ENCODE measurements at regions not wholly inside any gene's neighbourhood (a gene's known extent, or its start where the extent isn't known, plus 50 kb on each side); places are given as distances from the start of the nearest gene placed in this dataset.

DNA sequence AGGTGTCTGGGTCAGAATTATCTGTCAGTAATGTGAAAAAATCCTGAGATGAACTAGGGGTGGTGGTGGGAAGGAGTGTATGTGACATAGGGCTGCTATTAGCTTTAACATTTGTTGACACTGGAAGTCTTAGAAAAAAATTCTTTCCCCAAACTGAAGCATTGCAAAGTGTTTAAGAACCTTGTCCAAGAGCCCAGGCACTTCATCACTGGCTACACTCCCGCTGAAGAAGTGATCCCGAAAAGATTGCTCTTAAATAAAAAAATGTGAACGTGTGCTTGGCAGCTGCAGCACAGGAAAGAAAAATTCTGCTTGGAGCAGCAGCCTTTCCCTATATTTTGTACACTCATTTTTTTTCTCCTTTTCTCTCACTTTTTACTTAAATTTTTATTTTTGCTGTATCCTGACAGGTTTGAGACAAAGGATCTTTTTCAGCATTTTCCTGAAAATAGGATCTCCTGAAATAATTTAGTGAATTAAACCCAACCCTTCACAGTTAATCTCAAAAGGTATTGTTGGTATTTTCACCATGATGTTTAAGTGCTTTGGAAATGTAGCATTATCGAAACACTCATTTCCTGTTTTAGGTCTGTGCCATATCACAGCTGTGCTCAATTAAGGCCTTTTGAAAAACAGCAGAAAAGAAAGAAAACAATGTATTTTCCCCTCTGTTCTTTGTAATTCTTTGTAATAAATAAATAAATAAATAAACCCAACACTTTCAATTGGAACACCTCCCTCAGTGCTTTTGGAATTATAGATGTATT is 477.6 kb downstream of the ZNF385D start:
- TF ChIP-seq TARDBP (IDR thresholded peaks at IDR 0.05), result no peak
- no peak for TF ChIP-seq FOXA1 (IDR thresholded peaks at IDR 0.05)
- TF ChIP-seq LEF1 (IDR thresholded peaks at IDR 0.05; ENCODE audit: borderline replicate concordance), result no peak
- TF ChIP-seq SUZ12 (IDR thresholded peaks at IDR 0.05), result no peak
- no peak for TF ChIP-seq ARNT (IDR thresholded peaks at IDR 0.05)
- no peak for TF ChIP-seq ZNF384 (IDR thresholded peaks at IDR 0.05)
- no peak for DNase-seq (ENCODE audit: extremely low spot score)
- ChIA-PET CTCF (no interaction called here), POLR2A (no interaction called here)

DNA sequence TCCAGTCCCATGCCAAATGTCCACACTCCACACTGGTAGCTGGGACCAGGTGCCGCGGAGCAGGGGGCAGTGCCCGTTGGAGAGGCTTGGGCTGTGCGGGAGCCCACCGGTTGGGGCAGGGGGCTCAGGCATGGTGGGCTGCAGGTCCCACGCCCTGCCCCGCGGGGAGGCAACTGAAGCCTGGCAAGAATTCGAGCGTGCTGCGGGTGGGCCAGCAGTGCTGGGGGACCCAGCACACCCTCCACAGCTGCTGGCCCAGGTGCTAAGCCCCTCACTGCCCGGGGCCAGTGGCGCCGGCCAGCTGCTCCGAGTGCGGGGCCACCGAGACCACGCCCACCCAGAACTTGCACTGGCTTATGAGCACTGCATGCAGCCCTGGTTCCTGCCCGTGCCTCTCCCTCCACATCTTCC is 479.4 kb downstream of the ZNF385D start:
- DNase-seq (ENCODE audit: extremely low spot score), result no peak
- ChIA-PET POLR2A (no interaction called here), CTCF (no interaction called here)
- no peak for TF ChIP-seq SP1 (IDR thresholded peaks at IDR 0.05)
- no peak for TF ChIP-seq FOXK2 (IDR thresholded peaks at IDR 0.05)
- TF ChIP-seq TARDBP (IDR thresholded peaks at IDR 0.05), result no peak
- no peak for TF ChIP-seq FOXM1 (IDR thresholded peaks at IDR 0.05; ENCODE audit: borderline replicate concordance)
- TF ChIP-seq ZNF384 (IDR thresholded peaks at IDR 0.05), result no peak
- TF ChIP-seq, protein P1, sequence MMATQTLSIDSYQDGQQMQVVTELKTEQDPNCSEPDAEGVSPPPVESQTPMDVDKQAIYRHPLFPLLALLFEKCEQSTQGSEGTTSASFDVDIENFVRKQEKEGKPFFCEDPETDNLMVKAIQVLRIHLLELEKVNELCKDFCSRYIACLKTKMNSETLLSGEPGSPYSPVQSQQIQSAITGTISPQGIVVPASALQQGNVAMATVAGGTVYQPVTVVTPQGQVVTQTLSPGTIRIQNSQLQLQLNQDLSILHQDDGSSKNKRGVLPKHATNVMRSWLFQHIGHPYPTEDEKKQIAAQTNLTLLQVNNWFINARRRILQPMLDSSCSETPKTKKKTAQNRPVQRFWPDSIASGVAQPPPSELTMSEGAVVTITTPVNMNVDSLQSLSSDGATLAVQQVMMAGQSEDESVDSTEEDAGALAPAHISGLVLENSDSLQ (IDR thresholded peaks at IDR 0.05), result no peak
- no peak for TF ChIP-seq HDGF (IDR thresholded peaks at IDR 0.05; ENCODE audit: borderline replicate concordance)
- no peak for TF ChIP-seq NFRKB (IDR thresholded peaks at IDR 0.05)
- no peak for TF ChIP-seq L3MBTL2 (conservative IDR thresholded peaks at IDR 0.05)
- TF ChIP-seq CTBP1 (IDR thresholded peaks at IDR 0.05; ENCODE audit: borderline replicate concordance), result no peak
- no peak for TF ChIP-seq BHLHE40 (IDR thresholded peaks at IDR 0.05; ENCODE audit: borderline replicate concordance)
- no peak for TF ChIP-seq SUZ12 (IDR thresholded peaks at IDR 0.05)
- no peak for TF ChIP-seq FOXA1 (IDR thresholded peaks at IDR 0.05)
- TF ChIP-seq ELF4 (IDR thresholded peaks at IDR 0.05), result no peak
- no peak for TF ChIP-seq ARNT (IDR thresholded peaks at IDR 0.05)
- no peak for TF ChIP-seq LEF1 (IDR thresholded peaks at IDR 0.05; ENCODE audit: borderline replicate concordance)

DNA sequence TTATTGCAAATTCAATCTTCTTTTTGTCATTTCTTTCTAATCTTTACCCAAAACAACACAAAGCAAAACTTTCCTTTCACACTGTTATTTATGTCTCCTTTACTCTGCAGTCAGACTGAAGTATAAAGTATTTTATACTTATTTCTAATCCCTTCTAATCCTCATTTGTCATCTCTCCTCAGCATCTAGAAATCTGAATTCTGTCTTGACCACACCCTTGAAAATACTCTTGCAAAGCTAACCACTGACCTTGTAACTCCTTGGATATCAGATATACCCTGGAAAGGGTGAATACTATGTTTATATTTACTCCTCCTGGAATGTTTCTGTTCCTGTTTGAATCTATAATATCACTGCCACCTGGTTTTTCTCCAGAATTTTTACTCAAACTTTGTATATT is 481.1 kb downstream of the ZNF385D start:
- ChIA-PET CTCF (no interaction called here), POLR2A (no interaction called here)
- DNase-seq (ENCODE audit: extremely low spot score), result no peak
- TF ChIP-seq, protein P1 (IDR thresholded peaks at IDR 0.05), result no peak
- no peak for TF ChIP-seq ZNF384 (IDR thresholded peaks at IDR 0.05)
- no peak for TF ChIP-seq HDGF (IDR thresholded peaks at IDR 0.05; ENCODE audit: borderline replicate concordance)
- no peak for TF ChIP-seq BHLHE40 (IDR thresholded peaks at IDR 0.05; ENCODE audit: borderline replicate concordance)
- no peak for TF ChIP-seq ARNT (IDR thresholded peaks at IDR 0.05)
- no peak for TF ChIP-seq FOXM1 (IDR thresholded peaks at IDR 0.05; ENCODE audit: borderline replicate concordance)
- TF ChIP-seq LEF1 (IDR thresholded peaks at IDR 0.05; ENCODE audit: borderline replicate concordance), result no peak
- no peak for TF ChIP-seq NFRKB (IDR thresholded peaks at IDR 0.05)

DNA sequence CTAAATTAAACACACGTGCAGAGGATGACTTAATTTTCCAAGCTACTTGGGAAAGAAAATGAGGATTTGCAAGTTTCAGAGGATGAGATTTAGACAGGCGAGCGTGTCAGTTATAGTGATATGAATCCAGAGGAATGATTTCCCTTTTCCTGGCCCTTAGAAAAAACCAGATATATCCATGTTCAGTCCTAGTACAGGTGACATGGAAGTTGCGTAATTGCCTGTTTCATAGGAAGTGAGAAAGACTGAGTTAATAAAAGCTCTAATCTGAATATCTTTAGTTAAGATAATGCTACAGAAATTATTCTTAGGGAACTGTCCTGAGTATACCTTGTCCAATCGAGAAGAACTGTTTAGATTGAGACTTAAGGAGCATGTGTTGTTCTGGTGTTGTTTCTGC is 490.5 kb downstream of the ZNF385D start:
- no peak for DNase-seq (ENCODE audit: extremely low spot score)
- CTCF ChIA-PET, result no interaction called here
- TF ChIP-seq FOXK2 (IDR thresholded peaks at IDR 0.05), result no peak
- POLR2A ChIA-PET, result no interaction called here

DNA sequence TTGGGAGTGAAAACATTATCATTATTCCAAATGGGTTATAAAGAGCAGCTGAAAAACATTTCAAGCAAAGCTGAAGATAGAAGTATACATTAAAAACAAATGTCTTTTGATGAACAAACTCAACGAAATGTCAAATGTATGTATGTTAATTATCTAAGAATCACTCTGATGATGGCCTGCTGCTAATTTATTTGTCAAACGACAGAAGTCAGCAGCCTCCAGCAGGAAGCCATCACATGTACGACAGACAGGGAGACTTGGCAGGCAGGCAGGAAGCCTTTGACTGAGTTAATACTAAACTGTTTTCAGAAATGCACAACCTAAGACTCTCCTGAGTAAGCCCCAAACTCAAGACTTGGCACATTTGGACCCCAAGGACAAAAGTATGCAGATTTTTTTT is 491.1 kb downstream of the ZNF385D start:
- no peak for TF ChIP-seq TARDBP (IDR thresholded peaks at IDR 0.05)
- POLR2A ChIA-PET, result no interaction called here
- CTCF ChIA-PET, result no interaction called here
- no peak for DNase-seq (ENCODE audit: extremely low spot score)

DNA sequence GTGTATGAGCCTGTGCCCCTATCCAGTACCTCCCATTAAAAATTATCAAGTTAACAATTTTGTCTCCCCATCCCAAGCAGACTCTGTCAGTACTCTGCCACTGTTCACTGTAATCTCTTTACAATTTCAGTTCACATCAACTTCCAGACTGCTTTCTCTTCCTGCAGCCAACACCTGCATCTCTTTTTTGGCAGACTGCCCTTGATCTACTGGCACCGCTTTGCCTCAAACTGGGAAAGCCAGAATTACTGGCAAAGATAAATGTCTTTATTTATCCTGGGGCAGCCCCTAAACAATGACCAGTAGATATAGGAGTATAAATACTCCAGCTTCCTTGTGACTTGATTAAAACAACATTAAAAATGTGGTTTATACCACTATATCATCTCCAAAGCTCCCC is 494.1 kb downstream of the ZNF385D start:
- CTCF ChIA-PET, result no interaction called here
- TF ChIP-seq ARNT (IDR thresholded peaks at IDR 0.05) (no peak), FOXA1 (IDR thresholded peaks at IDR 0.05) (no peak), FOXM1 (IDR thresholded peaks at IDR 0.05; ENCODE audit: borderline replicate concordance) (no peak), ELF4 (IDR thresholded peaks at IDR 0.05) (no peak)
- no peak for DNase-seq (ENCODE audit: extremely low spot score)
- POLR2A ChIA-PET, result no interaction called here

DNA sequence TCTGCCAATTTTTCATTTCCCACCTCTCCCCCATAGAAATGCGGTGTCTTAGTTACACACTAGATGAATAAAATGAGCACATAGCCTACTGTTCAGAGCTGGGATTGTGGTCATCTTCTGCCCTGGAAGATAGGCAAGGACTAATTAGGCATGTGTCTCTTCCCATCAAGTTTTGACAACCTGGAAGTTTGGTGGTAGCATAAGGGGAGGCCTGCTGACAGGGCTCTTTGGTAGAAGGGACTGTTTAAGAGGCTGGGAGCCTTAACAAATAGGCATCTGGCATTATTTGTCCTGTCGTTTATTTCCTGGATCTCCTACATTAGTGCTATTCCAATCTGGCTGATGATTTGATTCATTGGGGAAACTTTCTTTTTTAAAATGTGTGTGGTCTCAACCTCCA is 512.3 kb downstream of the ZNF385D start:
- ChIA-PET POLR2A (no interaction called here), CTCF (no interaction called here)
- no peak for DNase-seq (ENCODE audit: extremely low spot score)
- no peak for TF ChIP-seq ELF4 (IDR thresholded peaks at IDR 0.05)
- no peak for TF ChIP-seq FOXK2 (IDR thresholded peaks at IDR 0.05)
- TF ChIP-seq NFRKB (IDR thresholded peaks at IDR 0.05), result no peak
- TF ChIP-seq L3MBTL2 (conservative IDR thresholded peaks at IDR 0.05), result no peak
- no peak for TF ChIP-seq HDGF (IDR thresholded peaks at IDR 0.05; ENCODE audit: borderline replicate concordance)
- TF ChIP-seq ZNF384 (IDR thresholded peaks at IDR 0.05), result no peak
- no peak for TF ChIP-seq CTBP1 (IDR thresholded peaks at IDR 0.05; ENCODE audit: borderline replicate concordance)
- no peak for TF ChIP-seq ARNT (IDR thresholded peaks at IDR 0.05)
- TF ChIP-seq SP1 (IDR thresholded peaks at IDR 0.05), result no peak
- no peak for TF ChIP-seq FOXA1 (IDR thresholded peaks at IDR 0.05)
- no peak for TF ChIP-seq TARDBP (IDR thresholded peaks at IDR 0.05)
- TF ChIP-seq SUZ12 (IDR thresholded peaks at IDR 0.05), result no peak

DNA sequence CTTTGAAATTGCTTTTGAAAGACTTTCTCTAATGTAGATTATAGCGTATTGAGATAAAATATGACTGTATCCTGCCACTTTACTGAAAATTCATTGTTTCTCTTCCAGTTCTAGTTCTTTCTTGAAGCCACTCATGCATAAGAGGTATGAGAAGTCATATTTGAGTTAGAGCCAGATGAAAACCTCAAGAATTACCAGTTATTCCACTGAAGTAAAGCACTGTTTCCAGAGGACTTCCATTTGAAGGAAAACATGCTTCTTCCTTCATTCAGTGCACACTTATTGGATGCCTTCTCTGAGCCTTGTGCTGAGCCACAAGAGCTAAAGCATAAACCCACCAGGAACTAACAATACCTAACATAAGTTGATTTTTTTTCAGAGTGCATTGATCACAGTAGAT is 513.4 kb downstream of the ZNF385D start:
- TF ChIP-seq TARDBP (IDR thresholded peaks at IDR 0.05), result no peak
- no peak for TF ChIP-seq ZNF384 (IDR thresholded peaks at IDR 0.05)
- no peak for TF ChIP-seq CTBP1 (IDR thresholded peaks at IDR 0.05; ENCODE audit: borderline replicate concordance)
- TF ChIP-seq FOXM1 (IDR thresholded peaks at IDR 0.05; ENCODE audit: borderline replicate concordance), result no peak
- no peak for TF ChIP-seq L3MBTL2 (conservative IDR thresholded peaks at IDR 0.05)
- no peak for TF ChIP-seq ELF4 (IDR thresholded peaks at IDR 0.05)
- TF ChIP-seq NFRKB (IDR thresholded peaks at IDR 0.05), result no peak
- TF ChIP-seq LEF1 (IDR thresholded peaks at IDR 0.05; ENCODE audit: borderline replicate concordance), result no peak
- no peak for TF ChIP-seq FOXA1 (IDR thresholded peaks at IDR 0.05)
- no peak for TF ChIP-seq FOXK2 (IDR thresholded peaks at IDR 0.05)
- DNase-seq (ENCODE audit: extremely low spot score), result no peak
- CTCF ChIA-PET, result no interaction called here

More for the DNA sequence above, 513.4 kb downstream of the ZNF385D start:
- POLR2A ChIA-PET, result no interaction called here

All from HEK293T (cell line).